ENCODE measurements at regions not wholly inside any gene's neighbourhood (a gene's known extent, or its start where the extent isn't known, plus 50 kb on each side); places are given as distances from the start of the nearest gene placed in this dataset.

- no peak for TF ChIP-seq CTCF (IDR thresholded peaks at IDR 0.05)
- no peaks in the 10 kb centered on the region for H3K4me1 ChIP-seq
- no peak for DNase-seq
- intact Hi-C loops (cut with DNase I): no loop called here
- H3K27me3 ChIP-seq: no peaks in the 10 kb centered on the region
- H3K4me3 ChIP-seq: no peak overlapping the region
- no peak overlapping the region for H3K9ac ChIP-seq (ENCODE audit: low read depth in 2 of 2, low read length in 2 of 2)
- H3K36me3 ChIP-seq: no peaks in the 10 kb centered on the region
- no peak overlapping the region for H3K27ac ChIP-seq
- H3K9me3 ChIP-seq: no peaks in the 10 kb centered on the region
Measured at GRCh38 chr13:33691980-33692379, 126.0 kb upstream of the RFC3 start.

- H3K4me1 ChIP-seq: no peaks in the 10 kb centered on the region
- H3K4me3 ChIP-seq: no peak overlapping the region
- no peak overlapping the region for H3K27ac ChIP-seq
- H3K36me3 ChIP-seq: no peaks in the 10 kb centered on the region
- H3K27me3 ChIP-seq: no peaks in the 10 kb centered on the region
- H3K9ac ChIP-seq (ENCODE audit: low read depth in 2 of 2, low read length in 2 of 2): no peak overlapping the region
- no peaks in the 10 kb centered on the region for H3K9me3 ChIP-seq
- no peak for TF ChIP-seq CTCF (IDR thresholded peaks at IDR 0.05)
- intact Hi-C loops (cut with DNase I): no loop called here
- DNase-seq: no peak
Measured at GRCh38 chr13:33692531-33692930, 125.4 kb upstream of the RFC3 start.

GRCh38 chr13:33694546-33694945 is 123.4 kb upstream of the RFC3 start:
- Histone ChIP-seq H3K27ac (no peak overlapping the region), H3K27me3 (no peaks in the 10 kb centered on the region), H3K4me1 (no peaks in the 10 kb centered on the region), H3K9ac (ENCODE audit: low read depth in 2 of 2, low read length in 2 of 2) (no peak overlapping the region), H3K36me3 (no peaks in the 10 kb centered on the region), H3K4me3 (no peak overlapping the region), H3K9me3 (no peaks in the 10 kb centered on the region)
- no peak for DNase-seq
- TF ChIP-seq CTCF (IDR thresholded peaks at IDR 0.05): no peak
- intact Hi-C loops (cut with DNase I): no loop called here

GRCh38 chr13:33696530-33696929 is 121.4 kb upstream of the RFC3 start:
- H3K9me3 ChIP-seq: no peaks in the 10 kb centered on the region
- DNase-seq: no peak
- H3K36me3 ChIP-seq: no peaks in the 10 kb centered on the region
- H3K9ac ChIP-seq (ENCODE audit: low read depth in 2 of 2, low read length in 2 of 2): no peak overlapping the region
- H3K27me3 ChIP-seq: no peaks in the 10 kb centered on the region
- no peak overlapping the region for H3K27ac ChIP-seq
- no peaks in the 10 kb centered on the region for H3K4me1 ChIP-seq
- TF ChIP-seq CTCF (IDR thresholded peaks at IDR 0.05): no peak
- no peak overlapping the region for H3K4me3 ChIP-seq
- intact Hi-C loops (cut with DNase I): no loop called here

- no peak for DNase-seq
- Histone ChIP-seq H3K27ac (no peak overlapping the region), H3K36me3 (no peaks in the 10 kb centered on the region), H3K4me1 (no peaks in the 10 kb centered on the region), H3K9me3 (no peaks in the 10 kb centered on the region), H3K4me3 (no peak overlapping the region), H3K27me3 (no peaks in the 10 kb centered on the region), H3K9ac (ENCODE audit: low read depth in 2 of 2, low read length in 2 of 2) (no peak overlapping the region)
- TF ChIP-seq CTCF (IDR thresholded peaks at IDR 0.05): no peak
- intact Hi-C loops (cut with DNase I): no loop called here
Measured at GRCh38 chr13:33697926-33698325, 120.0 kb upstream of the RFC3 start.

GRCh38 chr13:33707449-33707848 is 110.5 kb upstream of the RFC3 start:
- Histone ChIP-seq H3K4me1 (no peaks in the 10 kb centered on the region), H3K27me3 (no peaks in the 10 kb centered on the region), H3K9ac (ENCODE audit: low read depth in 2 of 2, low read length in 2 of 2) (no peak overlapping the region), H3K9me3 (no peaks in the 10 kb centered on the region), H3K4me3 (no peak overlapping the region), H3K27ac (no peak overlapping the region), H3K36me3 (no peaks in the 10 kb centered on the region)
- intact Hi-C loops (cut with DNase I): no loop called here
- no peak for DNase-seq
- TF ChIP-seq CTCF (IDR thresholded peaks at IDR 0.05): no peak
